ENCODE measurements at regions not wholly inside any gene's neighbourhood (a gene's known extent, or its start where the extent isn't known, plus 50 kb on each side); places are given as distances from the start of the nearest gene placed in this dataset.

GRCh38 chr5:56301069-56301468 lies 67.9 kb upstream of the ANKRD55 start:
- TF ChIP-seq CTCF (optimal IDR thresholded peaks at IDR 0.05 in 1 of 3, IDR thresholded peaks at IDR 0.05 in 1 of 3, conservative IDR thresholded peaks at IDR 0.05 in 1 of 3; ENCODE audit: extremely low read depth in 1 of 3, insufficient read depth in 2 of 3, low read length in 3 of 3) = no peak
- TF ChIP-seq EZH2 (IDR thresholded peaks at IDR 0.05; ENCODE audit: low read length) = no peak
